HG03457 (cell line): ENCODE measurements at regions not wholly inside any gene's neighbourhood (a gene's known extent, or its start where the extent isn't known, plus 50 kb on each side); places are given as distances from the start of the nearest gene placed in this dataset.

Experiments used
- ATAC-seq: cut with Tn5 transposase; IDR thresholded peaks from one replicate; pipeline ENCODE4 v1.9.1; 2021; ENCODE audit warnings: moderate number of reproducible peaks; ENCODE audit not compliant: unreplicated experiment

GRCh38 chr7:17679458-17679857 is 260.8 kb downstream of the SNX13 start:
- no peak for ATAC-seq

GRCh38 chr7:17680026-17680425 is 260.3 kb downstream of the SNX13 start:
- no peak for ATAC-seq

GRCh38 chr7:17680943-17681351 is 259.3 kb downstream of the SNX13 start:
- no peak for ATAC-seq

- no peak for ATAC-seq
Observed at GRCh38 chr7:17681965-17682364, 258.3 kb downstream of the SNX13 start.

- ATAC-seq: no peak
Observed at GRCh38 chr7:17682586-17682985, 257.7 kb downstream of the SNX13 start.

GRCh38 chr7:17685141-17685540 is 255.2 kb downstream of the SNX13 start:
- no peak for ATAC-seq

GRCh38 chr7:17687361-17687760 is 252.9 kb downstream of the SNX13 start:
- ATAC-seq: no peak

- ATAC-seq: no peak
Observed at GRCh38 chr7:17689361-17689902, 250.9 kb downstream of the SNX13 start.

- no peak for ATAC-seq
Observed at GRCh38 chr7:17690030-17690429, 250.3 kb downstream of the SNX13 start.

- no peak for ATAC-seq
Observed at GRCh38 chr7:17696422-17696821, 243.9 kb downstream of the SNX13 start.

GRCh38 chr7:17697128-17697881 is 243.0 kb downstream of the SNX13 start:
- no peak for ATAC-seq

GRCh38 chr7:17699696-17700095 is 240.6 kb downstream of the SNX13 start:
- ATAC-seq: no peak

GRCh38 chr7:17700138-17700537 is 240.2 kb downstream of the SNX13 start:
- ATAC-seq: no peak

GRCh38 chr7:17706275-17706674 is 234.0 kb downstream of the SNX13 start:
- ATAC-seq: no peak

GRCh38 chr7:17706734-17707133 is 233.6 kb downstream of the SNX13 start:
- ATAC-seq: no peak

GRCh38 chr7:17709127-17709526 is 231.2 kb downstream of the SNX13 start:
- ATAC-seq: no peak

GRCh38 chr7:17709599-17709998 is 230.7 kb downstream of the SNX13 start:
- ATAC-seq: no peak

GRCh38 chr7:17710312-17710711 is 230.0 kb downstream of the SNX13 start:
- no peak for ATAC-seq

GRCh38 chr7:17713584-17713983 is 226.7 kb downstream of the SNX13 start:
- ATAC-seq: no peak

GRCh38 chr7:17716816-17717215 is 223.5 kb downstream of the SNX13 start:
- ATAC-seq: no peak

- ATAC-seq: no peak
Observed at GRCh38 chr7:17719998-17720397, 220.3 kb downstream of the SNX13 start.

GRCh38 chr7:17721736-17722285 is 218.5 kb downstream of the SNX13 start:
- no peak for ATAC-seq
